ENCODE measurements at regions not wholly inside any gene's neighbourhood (a gene's known extent, or its start where the extent isn't known, plus 50 kb on each side); places are given as distances from the start of the nearest gene placed in this dataset.

DNA sequence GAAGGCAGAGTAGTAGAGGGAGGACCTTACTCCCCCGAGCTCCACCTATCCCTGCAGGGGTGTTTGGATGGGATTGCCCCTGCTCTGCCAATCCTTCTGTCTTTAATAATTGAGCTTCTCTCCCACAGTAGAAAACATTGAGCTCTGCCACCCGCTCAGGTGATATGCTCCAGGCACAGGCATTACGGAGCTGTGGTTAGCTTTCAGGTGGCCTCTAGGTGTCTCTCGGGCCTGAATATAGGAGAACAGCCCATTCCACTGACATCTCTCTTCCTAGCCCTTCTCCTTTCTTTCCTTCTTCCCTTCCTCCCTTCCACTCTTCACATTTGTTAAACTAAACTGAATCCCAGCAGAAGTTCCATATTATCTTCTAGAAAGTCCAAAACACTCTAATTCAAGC is 203.4 kb downstream of the SYK start (continued):
- TF ChIP-seq EZH2 (IDR thresholded peaks at IDR 0.05; ENCODE audit: low read depth, low read length, severe bottlenecking) (no peak), HDAC2 (IDR thresholded peaks at IDR 0.05; ENCODE audit: borderline replicate concordance in 1 of 2, low read depth in 2 of 2, low read length in 2 of 2) (no peak), TEAD4 (IDR thresholded peaks at IDR 0.05; ENCODE audit: low read depth, low read length) (no peak)
- TF ChIP-seq, protein P1, sequence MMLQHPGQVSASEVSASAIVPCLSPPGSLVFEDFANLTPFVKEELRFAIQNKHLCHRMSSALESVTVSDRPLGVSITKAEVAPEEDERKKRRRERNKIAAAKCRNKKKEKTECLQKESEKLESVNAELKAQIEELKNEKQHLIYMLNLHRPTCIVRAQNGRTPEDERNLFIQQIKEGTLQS (IDR thresholded peaks at IDR 0.05; ENCODE audit: insufficient read depth, low read depth, low read length): no peak
